ENCODE measurements at regions not wholly inside any gene's neighbourhood (a gene's known extent, or its start where the extent isn't known, plus 50 kb on each side); places are given as distances from the start of the nearest gene placed in this dataset.

- BruUV-seq (replicated peaks), result no TSS peak
- no peaks in the 10 kb centered on the region for H3K4me1 ChIP-seq (ENCODE audit: control insufficient read depth, insufficient read depth, low read length)
- TF ChIP-seq, protein P1, sequence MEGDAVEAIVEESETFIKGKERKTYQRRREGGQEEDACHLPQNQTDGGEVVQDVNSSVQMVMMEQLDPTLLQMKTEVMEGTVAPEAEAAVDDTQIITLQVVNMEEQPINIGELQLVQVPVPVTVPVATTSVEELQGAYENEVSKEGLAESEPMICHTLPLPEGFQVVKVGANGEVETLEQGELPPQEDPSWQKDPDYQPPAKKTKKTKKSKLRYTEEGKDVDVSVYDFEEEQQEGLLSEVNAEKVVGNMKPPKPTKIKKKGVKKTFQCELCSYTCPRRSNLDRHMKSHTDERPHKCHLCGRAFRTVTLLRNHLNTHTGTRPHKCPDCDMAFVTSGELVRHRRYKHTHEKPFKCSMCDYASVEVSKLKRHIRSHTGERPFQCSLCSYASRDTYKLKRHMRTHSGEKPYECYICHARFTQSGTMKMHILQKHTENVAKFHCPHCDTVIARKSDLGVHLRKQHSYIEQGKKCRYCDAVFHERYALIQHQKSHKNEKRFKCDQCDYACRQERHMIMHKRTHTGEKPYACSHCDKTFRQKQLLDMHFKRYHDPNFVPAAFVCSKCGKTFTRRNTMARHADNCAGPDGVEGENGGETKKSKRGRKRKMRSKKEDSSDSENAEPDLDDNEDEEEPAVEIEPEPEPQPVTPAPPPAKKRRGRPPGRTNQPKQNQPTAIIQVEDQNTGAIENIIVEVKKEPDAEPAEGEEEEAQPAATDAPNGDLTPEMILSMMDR (IDR thresholded peaks at IDR 0.05), result no peak
- no peak for TF ChIP-seq TCF7L2 (IDR thresholded peaks at IDR 0.05; ENCODE audit: low read depth, low read length)
- H3K36me3 ChIP-seq (ENCODE audit: control insufficient read depth, insufficient read depth, low read length), result no peaks in the 10 kb centered on the region
- ChIA-PET CTCF (no interaction called here), POLR2A (no interaction called here)
- no peak overlapping the region for H3K27ac ChIP-seq (ENCODE audit: low read length)
- no peak overlapping the region for H3K4me3 ChIP-seq (ENCODE audit: low read depth in 2 of 2, low read length in 2 of 2)
- no peaks in the 10 kb centered on the region for H3K9me3 ChIP-seq (ENCODE audit: control insufficient read depth, insufficient read depth, low read depth, low read length)
- DNase-seq (ENCODE audit: low read depth, low spot score) (no peak), ATAC-seq (no peak)
- in situ Hi-C loops (cut with HindIII; ENCODE audit: low pct_unique_long_range_greater_than_20kb, low sequenced_read_pairs) (no loop called here), intact Hi-C loops (cut with micrococcal nuclease; ENCODE audit: unreplicated experiment) (no loop called here)
- no peaks in the 10 kb centered on the region for H3K27me3 ChIP-seq (ENCODE audit: control insufficient read depth, insufficient read depth, low read length)
These were observed 629.0 kb downstream of the TBC1D22A start for GRCh38 chr22:47391169-47392053.

DNA sequence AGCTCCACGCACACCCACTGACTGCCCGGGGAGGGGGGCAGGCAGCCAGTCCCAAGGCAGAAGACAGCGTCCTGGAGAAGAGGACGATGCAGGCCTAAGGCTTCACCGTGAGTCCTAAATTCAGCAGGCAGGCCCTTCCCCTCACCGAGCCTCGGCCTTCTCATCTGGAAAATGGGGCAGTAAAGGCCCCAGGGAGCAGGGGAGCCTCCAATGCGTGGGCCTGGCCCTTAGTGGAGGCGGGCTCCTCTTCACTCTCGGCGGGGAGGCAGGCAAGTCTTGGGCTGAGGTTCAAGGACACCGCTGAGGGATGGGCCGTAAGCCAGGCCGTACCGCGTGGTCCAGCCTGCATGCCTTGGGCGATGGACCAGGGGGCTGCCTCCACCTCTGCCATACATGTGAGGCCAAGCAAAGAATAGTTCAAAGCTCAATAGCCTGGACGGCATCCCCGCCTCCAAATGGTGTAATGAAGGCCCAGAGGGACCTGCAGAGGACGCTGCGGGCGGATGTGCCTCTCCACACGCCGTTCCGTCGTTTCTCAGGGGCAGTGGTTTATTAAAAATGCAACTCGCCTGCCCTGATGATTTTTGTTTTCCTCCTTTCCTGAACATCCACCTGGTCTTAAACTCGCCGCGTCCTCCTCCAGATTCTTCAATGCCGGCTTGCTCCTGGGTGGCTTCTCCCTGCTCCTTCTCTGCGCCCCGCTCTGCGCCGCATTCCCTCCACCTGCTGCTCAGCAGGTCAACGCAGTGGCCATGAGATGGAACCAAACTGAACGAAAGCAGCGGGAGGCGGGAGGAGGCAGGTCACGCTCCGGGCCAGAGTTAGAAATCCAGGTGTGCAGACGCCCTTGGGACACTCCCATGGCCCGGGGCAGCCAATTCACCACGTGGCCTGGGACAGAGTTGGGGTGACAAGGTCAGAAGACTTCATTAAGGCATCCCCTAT, 627.8 kb downstream of the TBC1D22A start:
- no peaks in the 10 kb centered on the region for H3K27me3 ChIP-seq (ENCODE audit: control insufficient read depth, insufficient read depth, low read length)
- H3K36me3 ChIP-seq (ENCODE audit: control insufficient read depth, insufficient read depth, low read length), result no peaks in the 10 kb centered on the region
- BruUV-seq (replicated peaks), result no TSS peak
- H3K27ac ChIP-seq (ENCODE audit: low read length), result no peak overlapping the region
- H3K4me3 ChIP-seq (ENCODE audit: low read depth in 2 of 2, low read length in 2 of 2), result no peak overlapping the region
- ChIA-PET CTCF (no interaction called here), POLR2A (no interaction called here)
- H3K9me3 ChIP-seq (ENCODE audit: control insufficient read depth, insufficient read depth, low read depth, low read length), result no peaks in the 10 kb centered on the region
- no peaks in the 10 kb centered on the region for H3K4me1 ChIP-seq (ENCODE audit: control insufficient read depth, insufficient read depth, low read length)
- DNase-seq (ENCODE audit: low read depth, low spot score), result no peak
- TF ChIP-seq, protein P2, sequence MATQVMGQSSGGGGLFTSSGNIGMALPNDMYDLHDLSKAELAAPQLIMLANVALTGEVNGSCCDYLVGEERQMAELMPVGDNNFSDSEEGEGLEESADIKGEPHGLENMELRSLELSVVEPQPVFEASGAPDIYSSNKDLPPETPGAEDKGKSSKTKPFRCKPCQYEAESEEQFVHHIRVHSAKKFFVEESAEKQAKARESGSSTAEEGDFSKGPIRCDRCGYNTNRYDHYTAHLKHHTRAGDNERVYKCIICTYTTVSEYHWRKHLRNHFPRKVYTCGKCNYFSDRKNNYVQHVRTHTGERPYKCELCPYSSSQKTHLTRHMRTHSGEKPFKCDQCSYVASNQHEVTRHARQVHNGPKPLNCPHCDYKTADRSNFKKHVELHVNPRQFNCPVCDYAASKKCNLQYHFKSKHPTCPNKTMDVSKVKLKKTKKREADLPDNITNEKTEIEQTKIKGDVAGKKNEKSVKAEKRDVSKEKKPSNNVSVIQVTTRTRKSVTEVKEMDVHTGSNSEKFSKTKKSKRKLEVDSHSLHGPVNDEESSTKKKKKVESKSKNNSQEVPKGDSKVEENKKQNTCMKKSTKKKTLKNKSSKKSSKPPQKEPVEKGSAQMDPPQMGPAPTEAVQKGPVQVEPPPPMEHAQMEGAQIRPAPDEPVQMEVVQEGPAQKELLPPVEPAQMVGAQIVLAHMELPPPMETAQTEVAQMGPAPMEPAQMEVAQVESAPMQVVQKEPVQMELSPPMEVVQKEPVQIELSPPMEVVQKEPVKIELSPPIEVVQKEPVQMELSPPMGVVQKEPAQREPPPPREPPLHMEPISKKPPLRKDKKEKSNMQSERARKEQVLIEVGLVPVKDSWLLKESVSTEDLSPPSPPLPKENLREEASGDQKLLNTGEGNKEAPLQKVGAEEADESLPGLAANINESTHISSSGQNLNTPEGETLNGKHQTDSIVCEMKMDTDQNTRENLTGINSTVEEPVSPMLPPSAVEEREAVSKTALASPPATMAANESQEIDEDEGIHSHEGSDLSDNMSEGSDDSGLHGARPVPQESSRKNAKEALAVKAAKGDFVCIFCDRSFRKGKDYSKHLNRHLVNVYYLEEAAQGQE (IDR thresholded peaks at IDR 0.05; ENCODE audit: insufficient read depth in 1 of 2, low read depth in 2 of 2, low read length in 1 of 2), result no peak
- in situ Hi-C loops (cut with HindIII; ENCODE audit: low pct_unique_long_range_greater_than_20kb, low sequenced_read_pairs), result no loop called here
- intact Hi-C loops (cut with micrococcal nuclease; ENCODE audit: unreplicated experiment), result no loop called here
- ATAC-seq, result no peak

DNA sequence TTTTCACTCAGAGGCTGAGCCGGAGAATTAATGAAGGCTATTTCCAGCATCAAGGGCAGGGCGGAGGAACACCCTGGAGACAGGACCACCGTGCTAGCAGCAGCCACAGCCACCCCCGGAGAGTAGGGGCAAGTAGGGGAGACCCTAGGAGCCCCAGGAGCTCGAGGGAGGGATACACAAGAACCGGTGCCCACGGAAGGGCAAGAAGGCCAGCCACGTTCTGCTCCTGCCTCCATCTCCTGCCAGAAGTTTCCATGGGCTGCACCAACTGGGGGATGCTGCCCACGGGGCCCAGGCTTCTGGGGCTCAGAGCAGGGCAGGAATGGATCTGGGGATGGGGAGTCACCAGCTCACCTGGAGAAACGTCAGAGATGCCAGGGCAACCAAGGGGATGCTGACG, 626.8 kb downstream of the TBC1D22A start:
- CTCF ChIA-PET, result no interaction called here
- intact Hi-C loops (cut with micrococcal nuclease; ENCODE audit: unreplicated experiment), result no loop called here
- POLR2A ChIA-PET, result no interaction called here
- no peak for DNase-seq (ENCODE audit: low read depth, low spot score)
- no TSS peak for BruUV-seq (replicated peaks)
- no peaks in the 10 kb centered on the region for H3K9me3 ChIP-seq (ENCODE audit: control insufficient read depth, insufficient read depth, low read depth, low read length)
- TF ChIP-seq, protein P2 (IDR thresholded peaks at IDR 0.05; ENCODE audit: insufficient read depth in 1 of 2, low read depth in 2 of 2, low read length in 1 of 2), result no peak
- no peak for TF ChIP-seq POLR2AphosphoS5 (IDR thresholded peaks at IDR 0.05; ENCODE audit: low read depth, low read length)
- TF ChIP-seq TCF7L2 (IDR thresholded peaks at IDR 0.05; ENCODE audit: low read depth, low read length), result no peak
- TF ChIP-seq, protein P1 (IDR thresholded peaks at IDR 0.05), result no peak
- no peak for TF ChIP-seq SIN3A (IDR thresholded peaks at IDR 0.05; ENCODE audit: borderline replicate concordance, insufficient read depth, low read depth, low read length)
- no peaks in the 10 kb centered on the region for H3K4me1 ChIP-seq (ENCODE audit: control insufficient read depth, insufficient read depth, low read length)
- H3K27me3 ChIP-seq (ENCODE audit: control insufficient read depth, insufficient read depth, low read length), result no peaks in the 10 kb centered on the region
- no peak for ATAC-seq
- in situ Hi-C loops (cut with HindIII; ENCODE audit: low pct_unique_long_range_greater_than_20kb, low sequenced_read_pairs), result no loop called here
- no peak overlapping the region for H3K4me3 ChIP-seq (ENCODE audit: low read depth in 2 of 2, low read length in 2 of 2)
- no peaks in the 10 kb centered on the region for H3K36me3 ChIP-seq (ENCODE audit: control insufficient read depth, insufficient read depth, low read length)
- H3K27ac ChIP-seq (ENCODE audit: low read length), result no peak overlapping the region

Measured in Panc1 (cell line).